DLD1 (cell line): ENCODE measurements at regions not wholly inside any gene's neighbourhood (a gene's known extent, or its start where the extent isn't known, plus 50 kb on each side); places are given as distances from the start of the nearest gene placed in this dataset.

ENCODE experiments used
- in situ Hi-C: cut with HindIII; loops from 2 replicates; pipeline ENCODE4 v1.10.0; 2017; ENCODE audit warnings: low sequenced_read_pairs

GRCh38 chr2:6495466-6495865 is 370.2 kb downstream of the CMPK2 start:
- in situ Hi-C loops: no loop called here

GRCh38 chr2:6496376-6496775 is 369.3 kb downstream of the CMPK2 start:
- in situ Hi-C loops: no loop called here

DNA sequence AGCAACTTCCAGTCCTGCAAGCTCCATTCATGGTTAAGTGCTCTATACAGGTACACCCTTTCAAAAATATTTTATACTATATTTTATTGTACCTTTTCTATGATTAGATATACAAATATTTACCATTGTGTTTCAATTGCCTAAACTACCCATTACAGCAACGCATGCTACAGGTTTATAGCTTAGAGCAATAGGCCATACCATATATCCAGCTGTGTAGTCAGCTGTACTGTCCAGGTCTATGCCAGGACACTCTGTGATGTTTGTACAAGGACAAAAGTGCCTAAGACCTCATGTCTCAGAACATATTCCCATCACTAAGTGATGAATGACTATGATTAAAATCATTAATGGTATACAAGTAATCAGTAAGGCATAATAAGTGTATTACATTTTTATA is 368.7 kb downstream of the CMPK2 start:
- in situ Hi-C loops: no loop called here

GRCh38 chr2:6498841-6499240 is 366.9 kb downstream of the CMPK2 start:
- in situ Hi-C loops: no loop called here

DNA sequence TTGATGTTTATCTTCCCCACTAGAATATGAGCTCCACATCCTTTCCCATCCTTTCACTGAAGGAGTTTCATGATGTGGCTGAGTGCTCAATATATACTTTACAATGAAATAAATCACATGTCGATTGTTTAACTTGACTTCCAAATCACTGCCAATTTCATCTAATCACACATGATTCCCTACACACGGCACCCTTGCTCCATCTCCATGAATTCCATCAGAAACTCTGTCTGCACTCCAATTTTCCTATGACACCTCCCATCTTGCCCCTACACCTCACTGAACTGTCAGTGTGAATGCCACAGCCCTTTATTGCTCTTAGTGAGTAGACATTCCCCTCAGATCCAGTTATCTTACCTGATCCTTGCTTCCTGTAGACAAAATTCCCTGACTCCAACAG is 366.0 kb downstream of the CMPK2 start:
- in situ Hi-C loops: loop anchor here (10.0 kb wide), 1 partner anchor 455 kb away; no protein-coding TSS in a partner anchor

- in situ Hi-C loops: loop anchor here (10.0 kb wide), 1 partner anchor 462 kb away; no protein-coding TSS in a partner anchor
Measured at GRCh38 chr2:6506361-6506794, 359.3 kb downstream of the CMPK2 start.

DNA sequence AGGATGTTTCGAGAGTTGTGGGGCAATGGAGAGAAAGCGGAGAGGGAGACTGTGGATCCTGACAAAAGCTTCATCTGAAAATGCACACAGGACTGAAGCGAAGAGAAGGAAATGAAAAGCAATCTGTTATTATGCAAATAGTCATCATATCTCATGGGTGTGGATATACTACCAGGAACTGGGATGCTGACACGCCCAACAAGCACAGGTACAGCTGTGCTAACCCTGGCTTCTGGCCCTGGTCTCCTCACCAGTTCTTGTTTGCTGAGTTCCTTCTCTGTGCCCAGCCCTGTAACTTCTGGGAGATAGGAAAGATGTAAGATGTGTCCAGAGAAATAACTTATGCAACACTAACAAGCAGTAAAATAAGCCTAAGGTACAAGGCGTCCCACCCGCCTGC is 358.8 kb downstream of the CMPK2 start:
- in situ Hi-C loops: loop anchor here (10.0 kb wide), 1 partner anchor 462 kb away; no protein-coding TSS in a partner anchor

GRCh38 chr2:6510532-6510931 is 355.2 kb downstream of the CMPK2 start:
- in situ Hi-C loops: no loop called here

- in situ Hi-C loops: no loop called here
Measured at GRCh38 chr2:6512589-6512988, 353.1 kb downstream of the CMPK2 start.

GRCh38 chr2:6516674-6517073 is 349.0 kb downstream of the CMPK2 start:
- in situ Hi-C loops: no loop called here

- in situ Hi-C loops: no loop called here
Measured at GRCh38 chr2:6518361-6518760, 347.3 kb downstream of the CMPK2 start.

GRCh38 chr2:6523476-6523875 is 342.2 kb downstream of the CMPK2 start:
- in situ Hi-C loops: no loop called here

- in situ Hi-C loops: no loop called here
Measured at GRCh38 chr2:6524691-6525474, 340.8 kb downstream of the CMPK2 start.

- in situ Hi-C loops: no loop called here
Measured at GRCh38 chr2:6525475-6525964, 340.2 kb downstream of the CMPK2 start.

- in situ Hi-C loops: no loop called here
Measured at GRCh38 chr2:6526093-6526824, 339.4 kb downstream of the CMPK2 start.

DNA sequence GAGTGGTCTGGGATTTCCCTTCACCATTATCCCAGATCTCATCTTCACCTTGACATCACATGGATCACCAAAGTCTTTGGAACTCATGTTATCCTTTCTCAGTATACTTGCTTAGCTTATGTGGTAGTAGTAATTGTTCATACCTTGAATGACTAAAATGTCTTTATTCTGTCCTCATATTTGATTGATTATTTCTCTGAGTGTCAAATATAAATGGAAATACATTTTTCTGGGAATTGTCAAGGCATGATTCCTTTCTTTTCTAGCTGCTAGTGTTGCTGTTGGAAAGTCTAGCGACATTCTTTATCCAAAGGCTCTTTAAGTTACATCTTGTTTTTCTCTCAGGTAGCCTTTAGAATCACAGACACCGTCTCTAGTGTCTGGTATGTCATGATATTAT is 334.4 kb downstream of the CMPK2 start:
- in situ Hi-C loops: no loop called here

DNA sequence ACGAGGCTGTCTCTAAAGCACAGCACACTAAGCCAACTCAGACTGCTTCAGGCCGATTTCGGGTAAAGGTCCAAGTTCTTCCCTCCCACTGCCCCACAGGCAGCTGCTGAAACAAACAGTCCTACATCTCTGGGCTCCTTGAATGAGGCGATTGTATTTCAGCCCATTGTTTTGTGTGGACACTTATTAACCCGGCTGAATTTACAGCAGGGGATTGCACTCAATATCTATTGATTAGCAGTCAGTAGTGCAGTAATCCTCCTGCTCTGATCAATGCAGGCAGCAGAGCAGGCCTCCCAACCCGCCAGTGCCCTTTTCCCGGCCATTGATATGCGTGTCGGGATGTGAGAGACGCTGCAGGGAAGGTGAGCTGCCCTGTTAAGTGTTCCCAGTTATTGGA is 330.1 kb downstream of the CMPK2 start:
- in situ Hi-C loops: no loop called here

GRCh38 chr2:6538607-6539006 is 327.1 kb downstream of the CMPK2 start:
- in situ Hi-C loops: no loop called here

- in situ Hi-C loops: no loop called here
Measured at GRCh38 chr2:6545336-6545735, 320.4 kb downstream of the CMPK2 start.

DNA sequence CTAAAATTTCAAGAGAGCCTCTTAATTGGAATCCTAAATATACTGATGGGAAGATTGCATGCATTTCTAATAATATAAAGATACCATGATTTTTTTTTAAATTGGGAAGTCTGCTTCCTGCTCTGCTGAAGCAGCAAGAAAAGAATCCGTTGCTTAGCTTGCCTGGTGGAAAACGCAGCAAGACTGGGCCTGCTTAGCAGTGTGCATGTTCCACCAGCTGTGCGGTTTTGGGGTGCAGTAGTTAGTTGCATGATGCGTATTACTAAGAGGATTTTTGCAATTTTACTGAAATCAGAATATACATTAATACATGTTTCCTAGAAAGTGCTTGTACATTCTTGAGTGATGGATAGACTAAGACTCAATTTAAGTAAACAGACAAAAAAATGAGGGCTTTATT is 319.9 kb downstream of the CMPK2 start:
- in situ Hi-C loops: no loop called here

DNA sequence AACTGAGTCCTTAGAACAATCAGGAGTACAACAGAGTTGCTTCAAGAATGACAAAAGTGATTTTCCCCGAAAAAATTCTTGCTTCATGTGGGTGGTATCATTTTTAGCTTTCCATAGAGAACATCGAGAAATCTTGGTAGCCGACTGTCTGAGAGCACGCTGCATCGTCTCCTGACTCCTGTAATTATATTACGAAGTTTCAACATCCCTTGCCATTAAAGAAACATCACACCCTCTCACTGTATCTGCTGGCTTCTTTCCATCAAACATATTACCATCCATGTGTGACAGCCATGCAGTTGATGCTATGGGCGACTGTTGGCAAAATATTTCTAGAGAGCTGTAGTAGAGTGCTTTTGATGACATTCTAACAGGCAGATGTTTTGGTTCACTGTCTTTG is 311.2 kb downstream of the CMPK2 start:
- in situ Hi-C loops: no loop called here

DNA sequence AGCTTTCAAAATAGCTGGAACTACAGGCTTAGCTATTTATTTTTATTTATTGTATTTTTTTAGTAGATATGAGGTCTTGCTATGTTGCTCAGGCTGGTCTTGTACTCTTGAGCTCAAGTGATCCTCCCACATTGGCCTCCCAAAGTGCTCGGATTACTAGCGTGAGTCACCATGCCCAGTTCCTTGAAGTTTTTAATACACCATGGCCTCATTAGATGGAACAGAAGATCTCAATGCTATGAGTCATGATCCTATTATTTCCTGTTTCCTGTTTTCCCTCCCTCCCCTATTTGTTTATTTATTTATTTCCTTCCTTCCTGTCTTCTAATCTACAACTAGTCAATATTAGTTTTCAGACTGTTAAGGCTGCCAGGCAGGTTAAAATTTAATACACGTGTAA is 309.0 kb downstream of the CMPK2 start:
- in situ Hi-C loops: no loop called here
